GM19455 (cell line): ENCODE measurements at regions not wholly inside any gene's neighbourhood (a gene's known extent, or its start where the extent isn't known, plus 50 kb on each side); places are given as distances from the start of the nearest gene placed in this dataset.
"Not testable (repeated sequence)": the region's sequence is repeated elsewhere in the genome, so short reads cannot be mapped to it uniquely, and the experiment has no call there.

Experiments
- ATAC-seq: cut with Tn5 transposase; IDR thresholded peaks from one replicate; pipeline ENCODE4 v1.9.1; 2021; ENCODE audit not compliant: unreplicated experiment

GRCh38 chr6:121755485-121755884 is 320.0 kb downstream of the GJA1 start:
- no peak for ATAC-seq

GRCh38 chr6:121756666-121757065 is 321.2 kb downstream of the GJA1 start:
- ATAC-seq = no peak

- ATAC-seq = no peak
These were observed 323.9 kb downstream of the GJA1 start for GRCh38 chr6:121759370-121759769.

GRCh38 chr6:121760191-121760590 is 324.7 kb downstream of the GJA1 start:
- no peak for ATAC-seq

GRCh38 chr6:121760745-121761144 is 325.3 kb downstream of the GJA1 start:
- no peak for ATAC-seq

- peak; percentile 83 for ATAC-seq
These were observed 329.0 kb downstream of the GJA1 start for GRCh38 chr6:121764493-121764892.

- ATAC-seq = no peak
These were observed 329.6 kb downstream of the GJA1 start for GRCh38 chr6:121765060-121765459.

GRCh38 chr6:121767211-121767610 is 331.8 kb downstream of the GJA1 start:
- no peak for ATAC-seq

- ATAC-seq = no peak
These were observed 335.5 kb downstream of the GJA1 start for GRCh38 chr6:121770943-121771342.

GRCh38 chr6:121771937-121772720 is 336.7 kb downstream of the GJA1 start:
- ATAC-seq = peak; percentile 82

- no peak for ATAC-seq
These were observed 340.6 kb downstream of the GJA1 start for GRCh38 chr6:121776054-121776453.

GRCh38 chr6:121780325-121781321 is 345.2 kb downstream of the GJA1 start:
- no peak for ATAC-seq

- no peak for ATAC-seq
These were observed 356.2 kb downstream of the GJA1 start for GRCh38 chr6:121791396-121792315.

GRCh38 chr6:121794630-121795029 is 359.2 kb downstream of the GJA1 start:
- ATAC-seq = no peak

- not testable (repeated sequence) for ATAC-seq
These were observed 362.2 kb downstream of the GJA1 start for GRCh38 chr6:121797598-121797997.

GRCh38 chr6:121798126-121798525 is 362.7 kb downstream of the GJA1 start:
- not testable (repeated sequence) for ATAC-seq

- no peak for ATAC-seq
These were observed 364.1 kb downstream of the GJA1 start for GRCh38 chr6:121799574-121799973.

GRCh38 chr6:121800047-121800446 is 364.6 kb downstream of the GJA1 start:
- ATAC-seq = no peak

- no peak for ATAC-seq
These were observed 370.7 kb downstream of the GJA1 start for GRCh38 chr6:121806116-121806515.

GRCh38 chr6:121809211-121809610 is 373.8 kb downstream of the GJA1 start:
- no peak for ATAC-seq
